ENCODE measurements at regions not wholly inside any gene's neighbourhood (a gene's known extent, or its start where the extent isn't known, plus 50 kb on each side); places are given as distances from the start of the nearest gene placed in this dataset.

DNA sequence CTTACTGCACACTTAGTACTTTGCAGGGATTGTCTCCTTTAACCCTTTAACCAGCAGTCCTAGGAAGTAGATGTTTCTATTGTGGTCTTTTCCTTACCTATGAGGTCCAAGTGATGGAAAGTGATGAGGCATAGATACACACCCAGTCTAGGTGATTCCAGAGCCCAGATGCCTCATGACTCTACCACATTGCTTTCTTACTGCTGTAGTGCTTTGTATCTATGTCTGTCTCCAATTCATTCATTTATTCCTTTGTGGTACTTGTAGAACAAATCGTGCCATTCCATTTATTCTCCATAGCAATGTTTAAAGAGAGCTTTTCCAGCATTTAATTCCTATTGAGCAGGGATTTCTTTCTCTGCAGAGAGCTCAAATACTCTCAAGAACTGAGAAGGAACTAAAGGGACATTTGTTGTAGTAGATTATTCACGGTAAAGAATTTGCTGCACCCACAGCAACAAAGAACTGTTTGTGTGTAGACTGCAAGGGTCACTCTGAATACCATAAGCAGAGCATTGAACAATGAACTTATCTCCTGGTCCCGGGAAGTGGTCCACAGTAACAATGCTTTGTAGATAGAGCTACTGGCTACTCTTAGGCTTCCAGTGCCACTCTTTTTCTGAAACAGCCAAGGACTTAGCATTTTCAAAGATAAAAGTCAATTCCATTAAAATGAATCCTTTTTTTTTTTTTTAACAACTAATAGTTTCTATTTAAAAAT lies 337.0 kb downstream of the PTEN start:
- no peak for DNase-seq (ENCODE audit: low read depth in 2 of 2)

DNA sequence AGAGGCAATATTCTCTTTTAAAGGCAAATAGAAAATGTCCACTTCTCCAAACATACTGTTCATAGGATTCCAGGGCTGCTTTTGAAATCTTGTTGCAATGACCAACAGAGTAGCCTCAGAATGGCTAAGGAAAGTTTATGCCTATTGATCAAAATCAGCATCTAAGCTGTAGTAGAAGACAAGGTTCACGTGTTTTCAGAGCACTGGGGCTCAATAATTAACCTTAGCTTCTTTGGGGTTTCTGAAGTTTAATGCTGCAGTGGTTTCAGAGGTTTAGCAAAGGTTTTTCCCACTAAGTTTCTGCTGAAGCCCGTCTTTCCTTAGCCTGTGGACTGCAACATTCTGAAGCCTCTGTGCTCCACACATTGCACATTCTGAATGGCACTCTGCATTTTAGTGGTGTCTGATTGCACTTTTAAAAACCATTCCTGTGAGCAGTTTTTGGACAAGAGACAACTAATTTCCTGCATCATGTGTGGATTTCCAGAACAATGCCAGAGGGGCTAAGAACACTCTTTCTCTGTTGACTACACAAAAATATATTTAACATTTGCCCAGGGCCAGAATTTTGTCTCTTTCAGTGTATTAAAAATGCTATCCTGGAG lies 342.5 kb downstream of the PTEN start:
- no peak for DNase-seq (ENCODE audit: low read depth in 2 of 2)

DNA sequence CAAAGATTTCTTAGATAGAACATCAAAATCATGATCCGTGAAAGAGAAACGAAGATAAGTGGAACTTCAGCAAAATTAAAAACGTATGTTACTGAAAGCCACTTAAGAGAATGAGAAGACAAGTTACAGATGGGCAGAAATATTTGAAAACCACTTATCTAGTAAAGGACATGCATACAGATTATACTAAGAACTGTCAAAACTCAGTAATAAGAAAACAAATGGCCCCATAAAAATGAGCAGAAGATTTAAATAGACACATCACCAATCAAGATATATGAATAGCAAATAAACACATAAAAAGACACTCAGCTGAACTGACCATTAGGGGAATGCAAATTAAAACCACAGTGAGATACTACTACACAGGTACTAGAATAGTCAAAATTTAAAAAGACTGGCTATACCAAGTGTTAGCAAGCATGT lies 343.7 kb downstream of the PTEN start:
- no peak for DNase-seq (ENCODE audit: low read depth in 2 of 2)

DNA sequence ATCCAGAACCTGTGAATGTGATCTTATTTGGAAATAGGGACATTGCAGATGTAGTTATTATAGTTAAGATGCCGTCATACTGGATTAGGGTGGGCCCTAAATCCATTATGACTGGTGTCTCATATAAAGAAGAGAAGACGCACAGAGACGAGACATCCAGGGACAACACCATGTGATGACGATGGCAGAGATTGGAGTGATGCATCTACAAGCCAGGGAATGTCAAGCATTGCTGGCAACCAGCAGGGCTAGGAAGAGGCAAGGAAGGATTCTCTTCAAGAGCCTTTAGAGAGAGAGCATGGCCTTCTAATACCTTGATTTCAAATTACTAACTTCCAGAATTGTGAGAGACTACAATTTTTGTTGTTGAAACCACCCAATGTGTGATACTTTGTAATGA lies 345.8 kb downstream of the PTEN start:
- DNase-seq (ENCODE audit: low read depth in 2 of 2): no peak

DNA sequence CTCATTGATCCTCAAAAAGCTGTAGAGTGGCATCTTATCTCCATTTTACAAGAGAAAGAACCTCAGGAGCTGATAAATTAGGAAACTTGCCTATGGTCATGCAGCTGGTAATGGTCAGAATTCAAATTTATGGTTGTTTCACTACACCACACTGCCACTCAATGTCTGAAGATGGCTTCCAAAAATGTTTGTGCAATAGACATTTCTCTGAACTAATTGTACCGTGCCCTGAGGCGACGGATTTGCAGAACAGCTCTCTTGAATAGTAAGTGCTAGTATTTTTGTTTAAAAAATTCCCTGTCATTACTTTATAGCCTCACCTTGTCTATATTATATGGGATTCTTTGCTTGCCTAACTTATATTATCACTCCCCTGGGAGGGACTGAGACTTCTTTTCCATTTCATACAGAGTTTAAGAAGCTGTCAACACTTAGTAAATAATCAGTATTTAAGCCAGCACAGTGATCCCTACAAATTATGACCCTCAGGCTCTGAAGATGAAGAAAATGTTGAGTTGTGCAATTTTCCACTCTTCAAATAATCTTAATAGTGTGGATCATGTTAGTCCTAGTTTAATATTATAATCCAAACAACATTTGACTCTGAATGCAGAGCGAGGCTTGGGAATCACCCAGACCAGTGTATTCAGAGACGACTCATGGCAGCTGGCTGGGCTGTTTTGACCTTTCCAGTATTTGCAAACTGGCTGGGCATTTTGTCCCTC lies 346.6 kb downstream of the PTEN start:
- no peak for DNase-seq (ENCODE audit: low read depth in 2 of 2)

DNA sequence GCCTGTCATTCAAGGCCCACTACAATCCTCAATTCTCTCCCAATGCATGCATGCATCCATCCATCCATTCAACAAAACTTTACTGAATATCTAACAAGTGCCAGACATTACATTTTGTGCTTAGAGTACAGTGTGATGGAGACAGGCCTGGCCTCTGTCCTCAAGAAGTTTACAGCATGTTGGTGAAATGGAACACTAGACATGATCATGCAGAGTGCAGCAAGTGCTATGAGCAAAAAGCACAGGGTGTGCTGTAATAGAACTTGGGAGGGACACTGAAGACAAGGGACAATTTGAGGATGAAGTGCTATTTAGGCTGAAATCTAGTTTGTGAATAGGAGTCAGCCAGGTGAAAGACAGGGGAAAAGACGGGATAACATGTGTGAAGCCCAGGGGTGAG lies 347.8 kb downstream of the PTEN start:
- DNase-seq (ENCODE audit: low read depth in 2 of 2): no peak

DNA sequence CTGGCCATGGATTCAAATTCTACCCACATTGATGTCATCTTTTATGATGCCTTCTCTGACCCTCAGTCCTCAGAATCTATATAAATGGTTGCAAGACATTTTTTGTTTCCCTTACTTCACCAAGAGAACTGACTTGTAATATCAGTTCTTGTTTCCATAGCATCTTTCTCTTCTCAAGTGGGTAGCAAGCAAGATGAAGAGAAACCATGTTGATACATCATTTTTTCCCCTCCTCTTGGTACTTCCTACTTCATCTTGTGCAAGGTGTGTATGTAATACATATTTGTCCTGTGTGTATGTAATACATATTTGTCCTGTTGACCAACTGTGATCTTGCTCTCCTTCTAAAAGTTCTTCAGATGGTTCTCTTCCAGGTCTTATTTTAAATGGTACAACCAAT lies 348.6 kb downstream of the PTEN start:
- DNase-seq (ENCODE audit: low read depth in 2 of 2): no peak

DNA sequence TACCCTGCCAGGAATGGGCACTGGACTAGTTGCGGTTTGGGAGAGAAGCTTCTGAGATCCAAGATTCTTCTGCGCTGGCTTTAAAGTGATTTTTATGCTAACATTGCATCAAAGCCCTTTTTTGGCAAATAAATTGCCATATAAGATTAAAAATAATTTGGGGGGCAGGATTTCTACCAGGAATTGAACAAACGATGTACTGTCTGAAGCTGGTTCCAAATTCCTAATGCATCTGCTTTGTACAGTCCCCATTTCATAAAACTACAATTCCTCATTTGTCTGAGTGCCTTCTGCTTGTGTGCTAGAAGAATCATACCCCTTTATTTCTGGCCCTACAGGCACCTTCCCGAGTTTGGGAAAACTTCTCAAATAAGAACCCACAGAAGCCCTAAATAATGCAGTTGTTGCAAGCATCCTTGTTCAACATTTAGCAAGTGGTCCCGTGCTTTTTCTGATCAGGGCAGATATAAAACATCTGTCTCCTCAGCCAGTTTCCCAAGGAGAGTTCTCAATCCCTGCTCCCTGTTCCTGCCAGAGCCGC lies 349.7 kb downstream of the PTEN start:
- DNase-seq (ENCODE audit: low read depth in 2 of 2): no peak

DNA sequence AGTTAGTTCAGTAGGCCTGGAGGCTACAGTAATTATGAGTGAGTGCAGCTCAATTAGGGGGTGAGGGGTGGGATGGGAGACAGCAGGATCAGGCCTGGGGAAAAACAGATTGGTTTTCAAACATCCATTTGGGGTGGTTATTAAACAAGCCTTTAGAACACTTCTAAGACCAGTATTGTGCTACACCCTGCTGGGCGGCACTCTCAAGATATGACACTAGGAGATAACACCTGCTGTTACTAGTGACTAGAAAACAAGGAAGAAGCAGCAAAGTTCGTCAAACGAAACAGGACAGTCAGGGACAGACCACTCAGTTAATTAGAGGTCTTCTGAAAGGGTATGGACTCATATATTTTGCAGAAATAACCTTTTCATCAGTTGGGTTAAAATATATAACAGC lies 353.6 kb downstream of the PTEN start:
- DNase-seq (ENCODE audit: low read depth in 2 of 2): no peak

DNA sequence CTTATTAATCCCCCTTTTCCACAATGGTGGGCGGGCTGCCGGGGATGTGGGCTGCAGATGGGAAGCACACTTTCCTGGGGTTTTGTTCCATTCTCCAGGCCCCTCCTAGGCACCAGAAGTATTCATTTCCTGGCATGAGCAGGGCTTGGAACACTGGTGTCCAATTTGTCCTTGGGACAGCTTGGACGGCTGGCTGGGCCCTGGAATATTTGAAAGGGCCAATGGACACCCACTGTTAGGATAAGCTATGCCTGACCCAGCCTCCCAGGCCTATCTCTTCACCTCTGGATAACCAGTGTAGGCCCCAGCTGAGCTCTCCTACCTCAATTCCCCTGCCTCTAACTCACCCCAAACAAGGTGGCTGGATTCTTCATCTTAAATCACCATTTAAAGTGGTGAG lies 354.9 kb downstream of the PTEN start:
- DNase-seq (ENCODE audit: low read depth in 2 of 2): no peak

DNA sequence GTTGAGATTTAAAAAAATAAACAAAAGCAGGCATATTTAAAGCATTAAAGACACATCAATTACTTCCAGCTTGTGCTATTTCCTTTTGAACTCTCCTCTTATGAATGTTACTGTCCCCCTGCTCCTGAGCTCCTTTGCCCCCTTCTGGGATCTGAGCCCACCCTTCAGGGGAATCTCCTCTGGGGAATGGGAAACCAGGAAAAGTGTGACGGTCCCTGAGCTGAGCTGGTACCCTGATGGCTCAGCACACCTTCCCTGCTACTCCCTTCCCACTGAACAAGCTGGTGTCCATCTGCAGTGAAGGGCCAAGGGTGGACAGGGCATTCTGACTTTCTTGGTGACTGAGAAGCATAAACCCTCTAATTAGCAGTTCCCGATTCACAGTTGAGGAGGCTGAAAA lies 356.3 kb downstream of the PTEN start:
- DNase-seq (ENCODE audit: low read depth in 2 of 2): no peak

DNA sequence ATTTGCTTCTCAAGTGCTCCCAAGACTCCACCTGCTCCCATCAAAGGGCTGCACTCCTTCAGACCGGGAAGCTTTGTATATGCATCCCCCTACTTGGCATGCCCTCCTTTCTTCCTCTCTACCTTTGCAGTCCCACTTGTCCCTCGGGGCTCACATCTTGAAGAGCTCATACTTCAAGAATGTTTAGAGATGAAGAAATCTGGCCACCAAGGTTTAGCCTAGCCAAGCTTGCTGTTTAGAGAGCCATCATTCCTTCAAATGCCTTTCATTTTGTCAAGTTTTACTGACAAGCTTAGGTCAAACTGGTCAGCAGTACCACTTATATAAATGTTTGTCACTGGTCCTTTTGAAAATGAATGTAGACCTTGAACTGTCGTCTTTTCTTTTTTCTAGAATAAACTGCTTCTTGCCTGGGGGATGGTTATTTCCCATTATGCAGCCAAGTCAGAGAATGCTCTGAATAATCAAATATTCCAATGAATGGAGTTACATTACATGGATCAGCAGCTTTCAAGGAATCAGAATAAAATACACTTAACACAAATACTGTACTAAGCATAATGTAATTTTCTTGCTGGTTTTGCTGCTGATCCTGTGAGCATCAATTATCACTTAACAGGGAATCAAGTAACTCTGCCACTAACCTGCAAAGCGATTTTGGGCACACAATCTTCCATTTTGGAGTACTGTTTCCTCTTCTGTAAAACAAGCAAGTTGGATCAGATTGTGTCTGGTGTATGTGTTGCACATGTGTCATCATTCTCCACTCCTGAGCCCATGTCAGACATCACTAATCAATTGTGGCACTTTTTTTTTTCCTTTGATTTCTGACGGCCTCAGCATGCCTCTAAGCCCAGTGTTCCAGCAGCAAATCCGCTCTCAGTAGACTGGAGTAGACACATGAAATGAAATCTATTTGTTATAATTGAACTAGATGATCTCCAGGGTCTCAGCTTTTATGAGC lies 357.9 kb downstream of the PTEN start:
- no peak for DNase-seq (ENCODE audit: low read depth in 2 of 2)

DNA sequence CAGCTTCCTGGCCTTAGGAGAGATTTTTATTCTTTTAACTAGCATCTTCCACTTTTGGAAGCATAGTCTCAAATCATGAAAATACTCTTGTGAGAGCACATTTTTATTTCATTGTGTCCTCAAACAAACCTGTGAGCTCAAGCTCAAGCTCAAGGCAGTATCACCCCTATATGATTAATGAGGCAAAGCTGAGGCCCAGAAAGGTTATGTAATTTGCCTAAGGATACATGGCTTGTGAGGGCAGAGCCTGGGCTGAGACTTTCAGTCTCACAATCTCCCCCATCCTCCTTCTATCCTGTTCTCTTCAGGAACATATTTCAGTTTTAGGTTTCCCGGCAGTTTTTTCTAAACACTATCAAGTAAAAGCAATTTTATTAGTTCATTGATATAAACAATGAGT lies 359.5 kb downstream of the PTEN start:
- no peak for DNase-seq (ENCODE audit: low read depth in 2 of 2)
